Activated naive CD4-positive, alpha-beta T cell treated with anti-CD3 and anti-CD28 coated beads, Interleukin-2, amount 10 ng/mL, durations not matched to agents 7 days and 5 days (primary cell): ENCODE measurements at regions not wholly inside any gene's neighbourhood (a gene's known extent, or its start where the extent isn't known, plus 50 kb on each side); places are given as distances from the start of the nearest gene placed in this dataset.

ENCODE experiments used
- CTCF ChIA-PET: fragments of 350-600 bp; sonication (Branson Sonifier 250); formaldehyde crosslinking; loops from one replicate; lab custom pipeline; 2021; ENCODE audit warnings: antibody characterized with exemption; lab: Charles Lee
- DNase-seq: peaks from one replicate; pipeline ENCODE4 v3.0.0-alpha.2; 2020
- H3K27ac Mint-ChIP-seq: one replicate; pipeline ENCODE4 v1.8.0; 2021; ENCODE audit warnings: mild to moderate bottlenecking, moderate library complexity, mixed read lengths
- H3K27me3 Mint-ChIP-seq: one replicate; pipeline ENCODE4 v1.8.0; 2021; ENCODE audit warnings: mild to moderate bottlenecking, mixed read lengths
- H3K36me3 Mint-ChIP-seq: one replicate; pipeline ENCODE4 v1.8.0; 2021; ENCODE audit warnings: mixed read lengths
- H3K4me1 Mint-ChIP-seq: one replicate; pipeline ENCODE4 v1.8.0; 2021; ENCODE audit warnings: mixed read lengths
- H3K4me3 Mint-ChIP-seq: one replicate; pipeline ENCODE4 v1.8.0; 2021; ENCODE audit warnings: mild to moderate bottlenecking, moderate library complexity, mixed read lengths
- H3K9me3 Mint-ChIP-seq: one replicate; pipeline ENCODE4 v1.8.0; 2021; ENCODE audit warnings: mixed read lengths

- H3K27ac Mint-ChIP-seq, result no peak overlapping the region
- CTCF ChIA-PET, result no interaction called here
- H3K4me1 Mint-ChIP-seq, result no peaks in the 10 kb centered on the region
- H3K4me3 Mint-ChIP-seq, result no peak overlapping the region
- H3K27me3 Mint-ChIP-seq, result no peaks in the 10 kb centered on the region
- DNase-seq, result no peak
- no peaks in the 10 kb centered on the region for H3K9me3 Mint-ChIP-seq
- no peaks in the 10 kb centered on the region for H3K36me3 Mint-ChIP-seq
These were observed 884.1 kb downstream of the CCSER2 start for GRCh38 chr10:85212526-85212925.

GRCh38 chr10:85213493-85213892 lies 885.1 kb downstream of the CCSER2 start:
- no peak for DNase-seq
- H3K27ac Mint-ChIP-seq, result no peak overlapping the region
- no peaks in the 10 kb centered on the region for H3K27me3 Mint-ChIP-seq
- H3K36me3 Mint-ChIP-seq, result no peaks in the 10 kb centered on the region
- no peak overlapping the region for H3K4me3 Mint-ChIP-seq
- no peaks in the 10 kb centered on the region for H3K4me1 Mint-ChIP-seq
- CTCF ChIA-PET, result no interaction called here
- H3K9me3 Mint-ChIP-seq, result no peaks in the 10 kb centered on the region

- Mint-ChIP-seq H3K27ac (no peak overlapping the region), H3K9me3 (no peaks in the 10 kb centered on the region), H3K27me3 (no peaks in the 10 kb centered on the region), H3K4me3 (no peak overlapping the region), H3K36me3 (no peaks in the 10 kb centered on the region), H3K4me1 (no peaks in the 10 kb centered on the region)
- CTCF ChIA-PET, result no interaction called here
- DNase-seq, result no peak
These were observed 893.9 kb downstream of the CCSER2 start for GRCh38 chr10:85222300-85222699.

- no peaks in the 10 kb centered on the region for H3K36me3 Mint-ChIP-seq
- no peak for DNase-seq
- CTCF ChIA-PET, result no interaction called here
- H3K4me1 Mint-ChIP-seq, result no peaks in the 10 kb centered on the region
- H3K27ac Mint-ChIP-seq, result no peak overlapping the region
- no peaks in the 10 kb centered on the region for H3K27me3 Mint-ChIP-seq
- no peak overlapping the region for H3K4me3 Mint-ChIP-seq
- no peaks in the 10 kb centered on the region for H3K9me3 Mint-ChIP-seq
These were observed 896.1 kb downstream of the CCSER2 start for GRCh38 chr10:85224366-85224940.

- Mint-ChIP-seq H3K27ac (no peak overlapping the region), H3K9me3 (no peaks in the 10 kb centered on the region), H3K36me3 (no peaks in the 10 kb centered on the region), H3K27me3 (no peaks in the 10 kb centered on the region), H3K4me1 (no peaks in the 10 kb centered on the region), H3K4me3 (no peak overlapping the region)
- CTCF ChIA-PET, result no interaction called here
- DNase-seq, result no peak
These were observed 896.9 kb downstream of the CCSER2 start for GRCh38 chr10:85225311-85225710.

- DNase-seq, result no peak
- Mint-ChIP-seq H3K4me1 (no peaks in the 10 kb centered on the region), H3K9me3 (no peaks in the 10 kb centered on the region), H3K4me3 (no peak overlapping the region), H3K27me3 (no peaks in the 10 kb centered on the region), H3K36me3 (no peaks in the 10 kb centered on the region), H3K27ac (no peak overlapping the region)
- CTCF ChIA-PET, result no interaction called here
These were observed 898.2 kb downstream of the CCSER2 start for GRCh38 chr10:85226596-85226995.

GRCh38 chr10:85228726-85229125 lies 900.3 kb downstream of the CCSER2 start:
- DNase-seq, result no peak
- Mint-ChIP-seq H3K4me3 (no peak overlapping the region), H3K4me1 (no peaks in the 10 kb centered on the region), H3K27me3 (no peaks in the 10 kb centered on the region), H3K27ac (no peak overlapping the region), H3K9me3 (no peaks in the 10 kb centered on the region), H3K36me3 (no peaks in the 10 kb centered on the region)
- CTCF ChIA-PET, result no interaction called here

GRCh38 chr10:85231534-85232270 lies 903.3 kb downstream of the CCSER2 start:
- H3K4me3 Mint-ChIP-seq, result no peak overlapping the region
- H3K36me3 Mint-ChIP-seq, result no peaks in the 10 kb centered on the region
- no peaks in the 10 kb centered on the region for H3K9me3 Mint-ChIP-seq
- no peak overlapping the region for H3K27ac Mint-ChIP-seq
- no peaks in the 10 kb centered on the region for H3K27me3 Mint-ChIP-seq
- CTCF ChIA-PET, result no interaction called here
- DNase-seq, result no peak
- H3K4me1 Mint-ChIP-seq, result no peaks in the 10 kb centered on the region

- no peak for DNase-seq
- no peak overlapping the region for H3K27ac Mint-ChIP-seq
- peaks cover 2% of the 10 kb centered on the region for H3K9me3 Mint-ChIP-seq
- no peaks in the 10 kb centered on the region for H3K36me3 Mint-ChIP-seq
- no peak overlapping the region for H3K4me3 Mint-ChIP-seq
- H3K27me3 Mint-ChIP-seq, result no peaks in the 10 kb centered on the region
- CTCF ChIA-PET, result no interaction called here
- no peaks in the 10 kb centered on the region for H3K4me1 Mint-ChIP-seq
These were observed 906.9 kb downstream of the CCSER2 start for GRCh38 chr10:85235258-85235657.

- H3K4me1 Mint-ChIP-seq, result no peaks in the 10 kb centered on the region
- DNase-seq, result no peak
- H3K4me3 Mint-ChIP-seq, result no peak overlapping the region
- CTCF ChIA-PET, result no interaction called here
- H3K27me3 Mint-ChIP-seq, result no peaks in the 10 kb centered on the region
- H3K9me3 Mint-ChIP-seq, result peaks cover 2% of the 10 kb centered on the region
- no peak overlapping the region for H3K27ac Mint-ChIP-seq
- H3K36me3 Mint-ChIP-seq, result no peaks in the 10 kb centered on the region
These were observed 910.3 kb downstream of the CCSER2 start for GRCh38 chr10:85238676-85239075.

GRCh38 chr10:85250304-85250703 lies 921.9 kb downstream of the CCSER2 start:
- Mint-ChIP-seq H3K36me3 (no peaks in the 10 kb centered on the region), H3K4me1 (no peaks in the 10 kb centered on the region), H3K9me3 (no peaks in the 10 kb centered on the region), H3K4me3 (no peak overlapping the region), H3K27me3 (no peaks in the 10 kb centered on the region), H3K27ac (no peak overlapping the region)
- no peak for DNase-seq
- CTCF ChIA-PET, result no interaction called here

GRCh38 chr10:85256481-85256880 lies 928.1 kb downstream of the CCSER2 start:
- DNase-seq, result no peak
- Mint-ChIP-seq H3K36me3 (no peaks in the 10 kb centered on the region), H3K9me3 (no peaks in the 10 kb centered on the region), H3K4me3 (no peak overlapping the region), H3K4me1 (no peaks in the 10 kb centered on the region), H3K27me3 (no peaks in the 10 kb centered on the region), H3K27ac (no peak overlapping the region)
- CTCF ChIA-PET, result no interaction called here

- DNase-seq, result no peak
- no peaks in the 10 kb centered on the region for H3K27me3 Mint-ChIP-seq
- H3K27ac Mint-ChIP-seq, result no peak overlapping the region
- H3K36me3 Mint-ChIP-seq, result no peaks in the 10 kb centered on the region
- no peaks in the 10 kb centered on the region for H3K9me3 Mint-ChIP-seq
- CTCF ChIA-PET, result no interaction called here
- no peaks in the 10 kb centered on the region for H3K4me1 Mint-ChIP-seq
- no peak overlapping the region for H3K4me3 Mint-ChIP-seq
These were observed 931.5 kb downstream of the CCSER2 start for GRCh38 chr10:85259908-85260307.

GRCh38 chr10:85262992-85263391 lies 934.6 kb downstream of the CCSER2 start:
- Mint-ChIP-seq H3K4me3 (no peak overlapping the region), H3K4me1 (no peaks in the 10 kb centered on the region), H3K9me3 (no peaks in the 10 kb centered on the region), H3K36me3 (no peaks in the 10 kb centered on the region), H3K27me3 (no peaks in the 10 kb centered on the region), H3K27ac (no peak overlapping the region)
- no peak for DNase-seq
- CTCF ChIA-PET, result no interaction called here

GRCh38 chr10:85265121-85265520 lies 936.7 kb downstream of the CCSER2 start:
- Mint-ChIP-seq H3K36me3 (no peaks in the 10 kb centered on the region), H3K4me1 (no peaks in the 10 kb centered on the region), H3K27me3 (no peaks in the 10 kb centered on the region), H3K9me3 (no peaks in the 10 kb centered on the region), H3K4me3 (no peak overlapping the region), H3K27ac (no peak overlapping the region)
- CTCF ChIA-PET, result no interaction called here
- no peak for DNase-seq
